ENCODE measurements at regions not wholly inside any gene's neighbourhood (a gene's known extent, or its start where the extent isn't known, plus 50 kb on each side); places are given as distances from the start of the nearest gene placed in this dataset.

- ATAC-seq = no peak
- no peak overlapping the region for H3K4me3 Mint-ChIP-seq
- H3K36me3 Mint-ChIP-seq (ENCODE audit: low read depth) = peaks cover 2% of the 10 kb centered on the region
- no peak overlapping the region for H3K27ac Mint-ChIP-seq
- H3K9me3 ChIP-seq (ENCODE audit: control insufficient read depth, low read length, poor library complexity, severe bottlenecking) = no peaks in the 10 kb centered on the region
- H3K4me1 Mint-ChIP-seq = no peaks in the 10 kb centered on the region
- no peak for DNase-seq
- no peaks in the 10 kb centered on the region for H3K27me3 Mint-ChIP-seq
Observed at GRCh38 chrX:51437521-51437920, 58.9 kb downstream of the NUDT11 start.

GRCh38 chrX:51435101-51435500 is 61.3 kb downstream of the NUDT11 start:
- H3K4me1 Mint-ChIP-seq = no peaks in the 10 kb centered on the region
- no peak overlapping the region for H3K27ac Mint-ChIP-seq
- DNase-seq (no peak), ATAC-seq (no peak)
- no peak overlapping the region for H3K4me3 Mint-ChIP-seq
- H3K9me3 ChIP-seq (ENCODE audit: control insufficient read depth, low read length, poor library complexity, severe bottlenecking) = no peaks in the 10 kb centered on the region
- H3K27me3 Mint-ChIP-seq = no peaks in the 10 kb centered on the region
- peaks cover 2% of the 10 kb centered on the region for H3K36me3 Mint-ChIP-seq (ENCODE audit: low read depth)

- Mint-ChIP-seq H3K4me3 (no peak overlapping the region), H3K27ac (no peak overlapping the region), H3K36me3 (ENCODE audit: low read depth) (no peaks in the 10 kb centered on the region), H3K4me1 (peaks cover 2% of the 10 kb centered on the region), H3K27me3 (no peaks in the 10 kb centered on the region)
- ATAC-seq (no peak), DNase-seq (no peak)
- no peaks in the 10 kb centered on the region for H3K9me3 ChIP-seq (ENCODE audit: control insufficient read depth, low read length, poor library complexity, severe bottlenecking)
Observed at GRCh38 chrX:51421972-51422597, 74.3 kb downstream of the NUDT11 start.

- H3K36me3 Mint-ChIP-seq (ENCODE audit: low read depth) = no peaks in the 10 kb centered on the region
- H3K4me1 Mint-ChIP-seq = peaks cover 2% of the 10 kb centered on the region
- H3K9me3 ChIP-seq (ENCODE audit: control insufficient read depth, low read length, poor library complexity, severe bottlenecking) = no peaks in the 10 kb centered on the region
- ATAC-seq = peak; percentile 27
- no peak overlapping the region for H3K4me3 Mint-ChIP-seq
- H3K27ac Mint-ChIP-seq = no peak overlapping the region
- no peaks in the 10 kb centered on the region for H3K27me3 Mint-ChIP-seq
- DNase-seq = peak in 1 of 3 donors; percentile 10
Observed at GRCh38 chrX:51420610-51421009, 75.8 kb downstream of the NUDT11 start.

- H3K4me3 Mint-ChIP-seq = no peak overlapping the region
- no peaks in the 10 kb centered on the region for H3K27me3 Mint-ChIP-seq
- H3K27ac Mint-ChIP-seq = peak overlapping the region; percentile 73
- DNase-seq = no peak
- H3K4me1 Mint-ChIP-seq = no peaks in the 10 kb centered on the region
- H3K36me3 Mint-ChIP-seq (ENCODE audit: low read depth) = peaks cover 2% of the 10 kb centered on the region
- no peak for ATAC-seq
- H3K9me3 ChIP-seq (ENCODE audit: control insufficient read depth, low read length, poor library complexity, severe bottlenecking) = no peaks in the 10 kb centered on the region
Observed at GRCh38 chrX:51408462-51408861, 75.8 kb downstream of the NUDT10 start.

- DNase-seq (no peak), ATAC-seq (no peak)
- H3K9me3 ChIP-seq (ENCODE audit: control insufficient read depth, low read length, poor library complexity, severe bottlenecking) = no peaks in the 10 kb centered on the region
- Mint-ChIP-seq H3K4me1 (no peaks in the 10 kb centered on the region), H3K27me3 (no peaks in the 10 kb centered on the region), H3K4me3 (no peak overlapping the region), H3K36me3 (ENCODE audit: low read depth) (peaks cover 2% of the 10 kb centered on the region), H3K27ac (no peak overlapping the region)
Observed at GRCh38 chrX:51407520-51408409, 75.1 kb downstream of the NUDT10 start.

GRCh38 chrX:51406688-51407519 is 74.3 kb downstream of the NUDT10 start:
- no peak overlapping the region for H3K27ac Mint-ChIP-seq
- H3K4me1 Mint-ChIP-seq = no peaks in the 10 kb centered on the region
- H3K9me3 ChIP-seq (ENCODE audit: control insufficient read depth, low read length, poor library complexity, severe bottlenecking) = no peaks in the 10 kb centered on the region
- DNase-seq (no peak), ATAC-seq (no peak)
- no peaks in the 10 kb centered on the region for H3K27me3 Mint-ChIP-seq
- H3K36me3 Mint-ChIP-seq (ENCODE audit: low read depth) = peaks cover 2% of the 10 kb centered on the region
- H3K4me3 Mint-ChIP-seq = no peak overlapping the region

GRCh38 chrX:51404445-51404844 is 71.8 kb downstream of the NUDT10 start:
- Mint-ChIP-seq H3K27me3 (no peaks in the 10 kb centered on the region), H3K4me3 (no peak overlapping the region), H3K4me1 (no peaks in the 10 kb centered on the region), H3K36me3 (ENCODE audit: low read depth) (peaks cover 2% of the 10 kb centered on the region), H3K27ac (no peak overlapping the region)
- no peak for ATAC-seq
- no peaks in the 10 kb centered on the region for H3K9me3 ChIP-seq (ENCODE audit: control insufficient read depth, low read length, poor library complexity, severe bottlenecking)
- no peak for DNase-seq

- H3K9me3 ChIP-seq (ENCODE audit: control insufficient read depth, low read length, poor library complexity, severe bottlenecking) = no peaks in the 10 kb centered on the region
- Mint-ChIP-seq H3K4me3 (peak overlapping the region; percentile 91), H3K36me3 (ENCODE audit: low read depth) (peaks cover 4% of the 10 kb centered on the region), H3K27ac (peak overlapping the region; percentile 67), H3K27me3 (no peaks in the 10 kb centered on the region), H3K4me1 (peaks cover 4% of the 10 kb centered on the region)
- ATAC-seq (peak; percentile 93), DNase-seq (peak in 2 of 3 donors; percentile 20 to 34)
Observed at GRCh38 chrX:51395810-51396728, 63.4 kb downstream of the NUDT10 start.

- peak; percentile 5 for ATAC-seq
- no peaks in the 10 kb centered on the region for H3K27me3 Mint-ChIP-seq
Observed at GRCh38 chrX:51395480-51395809, 62.8 kb downstream of the NUDT10 start.

More at GRCh38 chrX:51395480-51395809, 62.8 kb downstream of the NUDT10 start:
- H3K27ac Mint-ChIP-seq = peak overlapping the region; percentile 67
- H3K9me3 ChIP-seq (ENCODE audit: control insufficient read depth, low read length, poor library complexity, severe bottlenecking) = no peaks in the 10 kb centered on the region
- H3K36me3 Mint-ChIP-seq (ENCODE audit: low read depth) = peaks cover 4% of the 10 kb centered on the region
- no peak for DNase-seq
- H3K4me1 Mint-ChIP-seq = peaks cover 6% of the 10 kb centered on the region
- peak overlapping the region; percentile 91 for H3K4me3 Mint-ChIP-seq

Measured in T-helper 17 cell (primary cell).